ENCODE measurements at regions not wholly inside any gene's neighbourhood (a gene's known extent, or its start where the extent isn't known, plus 50 kb on each side); places are given as distances from the start of the nearest gene placed in this dataset.
"Not testable (repeated sequence)": the region's sequence is repeated elsewhere in the genome, so short reads cannot be mapped to it uniquely, and the experiment has no call there.

- DNase-seq (ENCODE audit: low read depth) = no peak
These were observed 218.0 kb upstream of the PCSK5 start for GRCh38 chr9:75672478-75672877.

GRCh38 chr9:75683591-75683990 is 206.9 kb upstream of the PCSK5 start:
- DNase-seq (ENCODE audit: low read depth) = no peak

- DNase-seq (ENCODE audit: low read depth) = no peak
These were observed 205.4 kb upstream of the PCSK5 start for GRCh38 chr9:75685062-75685461.

- DNase-seq (ENCODE audit: low read depth) = no peak
These were observed 203.0 kb upstream of the PCSK5 start for GRCh38 chr9:75687359-75687953.

- not testable (repeated sequence) for DNase-seq (ENCODE audit: low read depth)
These were observed 199.9 kb upstream of the PCSK5 start for GRCh38 chr9:75690551-75690950.

GRCh38 chr9:75691408-75691807 is 199.1 kb upstream of the PCSK5 start:
- no peak for DNase-seq (ENCODE audit: low read depth)

- DNase-seq (ENCODE audit: low read depth) = no peak
These were observed 198.2 kb upstream of the PCSK5 start for GRCh38 chr9:75692309-75692708.

- no peak for DNase-seq (ENCODE audit: low read depth)
These were observed 194.6 kb upstream of the PCSK5 start for GRCh38 chr9:75695921-75696320.

- no peak for DNase-seq (ENCODE audit: low read depth)
These were observed 191.5 kb upstream of the PCSK5 start for GRCh38 chr9:75699017-75699416.

- DNase-seq (ENCODE audit: low read depth) = no peak
These were observed 190.7 kb upstream of the PCSK5 start for GRCh38 chr9:75699625-75700251.

GRCh38 chr9:75700252-75700640 is 190.2 kb upstream of the PCSK5 start:
- no peak for DNase-seq (ENCODE audit: low read depth)

GRCh38 chr9:75707191-75707590 is 183.3 kb upstream of the PCSK5 start:
- DNase-seq (ENCODE audit: low read depth) = no peak

GRCh38 chr9:75709698-75710097 is 180.8 kb upstream of the PCSK5 start:
- no peak for DNase-seq (ENCODE audit: low read depth)

GRCh38 chr9:75712700-75713099 is 177.8 kb upstream of the PCSK5 start:
- DNase-seq (ENCODE audit: low read depth) = no peak

- no peak for DNase-seq (ENCODE audit: low read depth)
These were observed 177.1 kb upstream of the PCSK5 start for GRCh38 chr9:75713335-75713734.

- no peak for DNase-seq (ENCODE audit: low read depth)
These were observed 175.1 kb upstream of the PCSK5 start for GRCh38 chr9:75715360-75715759.

- no peak for DNase-seq (ENCODE audit: low read depth)
These were observed 171.8 kb upstream of the PCSK5 start for GRCh38 chr9:75718677-75719076.

- DNase-seq (ENCODE audit: low read depth) = no peak
These were observed 162.1 kb upstream of the PCSK5 start for GRCh38 chr9:75728391-75728790.

- no peak for DNase-seq (ENCODE audit: low read depth)
These were observed 155.7 kb upstream of the PCSK5 start for GRCh38 chr9:75734802-75735201.

- no peak for DNase-seq (ENCODE audit: low read depth)
These were observed 150.4 kb upstream of the PCSK5 start for GRCh38 chr9:75739884-75740611.

- DNase-seq (ENCODE audit: low read depth) = no peak
These were observed 146.6 kb upstream of the PCSK5 start for GRCh38 chr9:75743855-75744254.

GRCh38 chr9:75754080-75754479 is 136.4 kb upstream of the PCSK5 start:
- no peak for DNase-seq (ENCODE audit: low read depth)

GRCh38 chr9:75775166-75775565 is 115.3 kb upstream of the PCSK5 start:
- DNase-seq (ENCODE audit: low read depth) = no peak

All from HS-27A (cell line).